ENCODE measurements at regions not wholly inside any gene's neighbourhood (a gene's known extent, or its start where the extent isn't known, plus 50 kb on each side); places are given as distances from the start of the nearest gene placed in this dataset.
"Not testable (repeated sequence)": the region's sequence is repeated elsewhere in the genome, so short reads cannot be mapped to it uniquely, and the experiment has no call there.

DNA sequence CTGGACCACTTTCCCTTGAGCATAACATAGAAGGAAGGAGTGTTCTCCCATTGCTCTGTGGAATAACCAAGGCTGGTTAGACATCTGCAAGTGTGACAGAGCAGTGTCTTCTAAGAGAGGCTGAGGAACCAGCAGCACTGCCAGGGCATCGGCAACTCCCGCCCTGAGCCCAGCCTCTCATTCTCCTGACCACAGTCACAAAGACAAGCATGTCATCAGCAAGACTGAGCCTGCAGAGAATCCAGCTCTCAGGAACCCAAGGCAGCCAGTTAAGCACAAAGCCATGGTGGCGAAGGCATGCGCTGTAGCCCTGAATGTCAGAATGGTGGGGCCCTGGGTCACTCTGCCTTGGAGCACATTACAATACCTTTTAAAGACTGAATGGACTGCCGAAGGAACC, 253.9 kb downstream of the AGTPBP1 start:
- no peak for DNase-seq (ENCODE audit: low read depth)

- DNase-seq (ENCODE audit: low read depth): no peak
Observed at GRCh38 chr9:85484235-85484634, 257.5 kb downstream of the AGTPBP1 start.

DNA sequence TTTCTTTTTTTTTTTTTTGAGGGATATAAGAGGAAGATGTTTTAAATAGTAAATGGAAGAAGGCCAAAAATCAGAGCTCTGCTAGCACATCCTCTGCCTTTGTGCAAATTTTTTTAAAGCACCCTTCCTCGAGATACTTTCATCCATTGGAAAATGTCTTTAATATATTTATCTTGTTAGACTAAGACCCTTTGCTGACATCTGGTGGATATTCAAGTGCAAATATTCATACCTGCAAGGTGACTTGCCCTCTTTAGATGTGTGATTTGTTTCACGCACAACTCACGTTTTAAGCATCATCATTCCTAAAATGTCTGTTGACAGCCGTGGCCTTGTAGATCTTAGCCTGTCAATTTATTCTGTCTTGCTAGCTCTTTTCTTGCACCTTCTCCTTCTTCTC, 258.5 kb downstream of the AGTPBP1 start:
- no peak for DNase-seq (ENCODE audit: low read depth)

- no peak for DNase-seq (ENCODE audit: low read depth)
Observed at GRCh38 chr9:85479305-85479704, 262.4 kb downstream of the AGTPBP1 start.

DNA sequence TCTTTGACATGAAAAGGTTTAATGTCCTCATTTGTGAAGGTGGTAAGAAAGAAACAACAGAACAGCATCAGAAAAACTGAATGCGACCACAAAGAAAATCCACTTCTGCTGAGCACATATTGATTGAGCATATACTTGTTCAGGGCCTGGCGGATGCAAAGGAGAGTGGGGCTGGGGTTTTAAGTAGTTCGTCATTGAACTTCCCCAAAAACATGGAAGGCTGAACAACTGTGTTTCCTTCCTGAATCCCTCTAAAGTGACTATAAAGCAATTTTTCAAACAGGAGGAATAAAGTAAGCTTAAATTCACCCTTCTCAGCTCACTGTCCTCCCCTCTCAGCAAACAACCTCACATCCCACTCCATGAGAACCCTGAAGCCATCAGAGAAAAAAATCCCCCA, 262.9 kb downstream of the AGTPBP1 start:
- no peak for DNase-seq (ENCODE audit: low read depth)

GRCh38 chr9:85474896-85475295, 266.9 kb downstream of the AGTPBP1 start:
- DNase-seq (ENCODE audit: low read depth): not testable (repeated sequence)

- no peak for DNase-seq (ENCODE audit: low read depth)
Observed at GRCh38 chr9:85471791-85472190, 270.0 kb downstream of the AGTPBP1 start.

DNA sequence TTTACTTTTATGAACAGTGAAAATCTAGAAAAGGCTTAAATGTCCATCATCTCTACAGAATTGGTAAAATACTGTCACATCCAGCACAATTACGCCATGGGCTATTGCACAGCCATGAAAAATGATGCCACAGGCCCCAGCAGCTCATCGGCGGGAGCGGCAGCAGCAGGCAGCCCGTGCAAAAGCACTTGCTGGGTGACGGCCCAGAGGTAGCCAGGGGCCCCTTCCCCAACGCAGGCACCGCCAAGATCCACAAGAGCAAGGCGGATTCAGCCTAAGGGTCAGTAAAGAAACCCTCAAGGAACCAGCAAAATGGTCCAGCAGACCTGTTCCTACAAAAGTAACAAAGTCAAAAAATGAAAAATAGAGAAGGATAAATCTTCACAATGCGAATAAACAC, 272.7 kb downstream of the AGTPBP1 start:
- DNase-seq (ENCODE audit: low read depth): no peak

- DNase-seq (ENCODE audit: low read depth): no peak
Observed at GRCh38 chr9:85466834-85467233, 274.9 kb downstream of the AGTPBP1 start.

- not testable (repeated sequence) for DNase-seq (ENCODE audit: low read depth)
Observed at GRCh38 chr9:85458114-85458864, 283.5 kb downstream of the AGTPBP1 start.

- DNase-seq (ENCODE audit: low read depth): no peak
Observed at GRCh38 chr9:85453850-85454249, 287.9 kb downstream of the AGTPBP1 start.

DNA sequence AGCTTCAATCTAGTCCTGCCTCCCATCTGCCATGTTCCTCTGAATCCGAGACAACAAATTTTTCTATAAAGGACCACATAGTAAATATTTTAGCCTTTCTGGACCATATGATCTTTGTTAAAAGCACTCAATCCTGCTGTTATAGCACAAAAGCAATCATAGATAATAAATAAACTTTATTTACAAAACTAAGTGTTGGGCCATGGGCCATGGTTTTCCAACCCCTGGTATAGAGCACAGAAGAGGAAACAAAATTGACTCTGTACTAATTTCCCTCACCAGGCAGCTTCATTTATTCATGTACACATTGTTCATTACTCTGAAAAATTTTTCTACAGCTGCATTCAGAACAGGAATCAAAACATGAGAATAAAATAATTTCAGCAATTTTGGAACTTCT, 288.9 kb downstream of the AGTPBP1 start:
- no peak for DNase-seq (ENCODE audit: low read depth)

DNA sequence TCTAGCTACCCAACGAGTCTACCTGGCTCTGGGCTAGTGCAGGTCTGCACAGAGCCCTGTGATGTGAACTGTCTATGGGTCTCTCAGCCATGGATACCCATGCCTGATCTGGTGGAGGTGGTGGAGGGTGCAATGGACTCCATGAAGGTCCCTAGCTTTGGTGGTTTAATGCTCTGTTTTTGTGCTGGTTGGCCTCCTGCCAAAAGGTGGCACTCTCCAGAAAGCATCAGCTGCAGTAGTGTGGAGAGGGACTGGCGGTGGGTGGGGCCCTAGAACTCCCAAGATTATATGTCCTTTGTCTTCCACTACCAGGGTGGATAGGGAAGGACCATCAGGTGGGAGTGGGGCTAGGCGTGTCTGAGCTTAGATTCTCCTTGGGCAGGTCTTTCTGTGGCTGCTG, 290.1 kb downstream of the AGTPBP1 start:
- DNase-seq (ENCODE audit: low read depth): no peak

- no peak for DNase-seq (ENCODE audit: low read depth)
Observed at GRCh38 chr9:85445887-85446286, 295.9 kb downstream of the AGTPBP1 start.

DNA sequence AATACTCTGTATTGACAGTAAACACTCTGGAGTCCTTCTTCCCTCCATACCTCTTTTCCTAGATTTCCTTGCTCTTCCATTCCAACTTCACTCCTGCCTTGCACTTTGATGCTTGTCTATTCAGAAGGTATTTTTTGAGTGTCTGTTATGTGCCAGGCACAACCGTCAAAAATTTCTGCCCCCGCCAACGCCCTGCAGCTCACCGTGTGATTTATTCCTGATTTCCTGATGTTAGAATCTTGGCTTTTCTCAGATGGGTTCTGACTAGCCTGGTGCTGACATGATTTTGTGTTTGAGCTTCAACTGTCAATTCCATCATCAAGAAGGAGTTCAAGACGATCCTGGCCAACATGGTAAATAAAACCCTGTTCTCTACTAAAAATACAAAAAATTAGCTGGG, 297.5 kb downstream of the AGTPBP1 start:
- no peak for DNase-seq (ENCODE audit: low read depth)

- no peak for DNase-seq (ENCODE audit: low read depth)
Observed at GRCh38 chr9:85443190-85443598, 298.6 kb downstream of the AGTPBP1 start.

DNA sequence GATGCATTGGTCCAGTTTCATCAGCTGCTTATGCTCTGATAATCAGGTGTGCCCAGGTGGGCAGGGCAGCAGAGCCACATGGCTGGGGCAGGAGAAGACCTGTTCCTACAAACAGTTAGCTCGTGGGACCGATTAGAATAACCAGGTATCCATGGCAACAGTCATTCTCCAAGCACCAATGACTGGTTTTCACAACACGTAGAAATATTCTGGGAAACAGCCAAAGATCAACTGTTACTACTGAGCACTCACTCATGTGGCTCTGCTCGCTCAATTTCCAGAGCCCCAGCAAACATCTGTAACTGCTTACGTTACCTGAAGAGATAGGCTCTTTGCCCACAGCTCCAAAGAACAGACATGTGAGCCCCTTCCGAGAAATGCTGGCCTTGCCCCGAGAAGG, 302.0 kb downstream of the AGTPBP1 start:
- DNase-seq (ENCODE audit: low read depth): no peak

- DNase-seq (ENCODE audit: low read depth): not testable (repeated sequence)
Observed at GRCh38 chr9:85433956-85434355, 307.8 kb downstream of the AGTPBP1 start.

DNA sequence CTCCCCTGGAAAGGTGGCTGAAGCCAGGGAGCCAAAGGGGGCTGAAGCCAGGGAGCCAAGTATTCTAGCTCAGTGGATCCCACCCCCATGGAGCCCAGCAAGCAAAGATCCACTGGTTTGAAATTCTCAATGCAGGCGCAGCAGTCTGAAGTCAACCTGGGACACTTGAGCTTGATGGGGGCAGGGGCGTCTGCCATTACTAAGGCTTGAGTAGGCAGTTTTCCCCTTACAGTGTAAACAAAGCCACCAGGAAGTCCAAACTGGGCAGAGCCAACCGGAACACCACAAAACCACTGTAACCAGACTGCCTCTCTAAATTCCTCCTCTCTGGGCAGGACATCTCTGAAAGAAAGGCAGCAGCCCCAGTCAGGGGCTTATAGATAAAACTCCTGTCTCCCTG, 308.2 kb downstream of the AGTPBP1 start:
- not testable (repeated sequence) for DNase-seq (ENCODE audit: low read depth)

- DNase-seq (ENCODE audit: low read depth): no peak
Observed at GRCh38 chr9:85433046-85433445, 308.7 kb downstream of the AGTPBP1 start.

GRCh38 chr9:85432599-85432998, 309.2 kb downstream of the AGTPBP1 start:
- no peak for DNase-seq (ENCODE audit: low read depth)

GRCh38 chr9:85431339-85432102, 310.2 kb downstream of the AGTPBP1 start:
- no peak for DNase-seq (ENCODE audit: low read depth)

- DNase-seq (ENCODE audit: low read depth): no peak
Observed at GRCh38 chr9:85430659-85431338, 311.0 kb downstream of the AGTPBP1 start.

Data from fibroblast of the conjunctiva (primary cell).